Epithelial cell of prostate (primary cell): ENCODE measurements at regions not wholly inside any gene's neighbourhood (a gene's known extent, or its start where the extent isn't known, plus 50 kb on each side); places are given as distances from the start of the nearest gene placed in this dataset.
"Not testable (repeated sequence)": the region's sequence is repeated elsewhere in the genome, so short reads cannot be mapped to it uniquely, and the experiment has no call there.

ENCODE experiments used
- DNase-seq: peaks from one replicate; pipeline ENCODE4 v3.0.0-alpha.2; 2011; ENCODE audit warnings: low read depth, low spot score
- H3K27ac ChIP-seq: fragments of 450-650 bp; 2 replicates; pipeline ENCODE4 v1.5.1; 2017; ENCODE audit warnings: mild to moderate bottlenecking

- no peak for DNase-seq
- H3K27ac ChIP-seq = no peak overlapping the region
Measured at GRCh38 chr11:19420868-19421533, 180.3 kb upstream of the E2F8 start.

GRCh38 chr11:19419808-19420207 lies 179.1 kb upstream of the E2F8 start:
- H3K27ac ChIP-seq = peak overlapping the region; percentile 68
- DNase-seq = peak; percentile 50

- H3K27ac ChIP-seq = peak overlapping the region; percentile 68
- DNase-seq = no peak
Measured at GRCh38 chr11:19419021-19419750, 178.4 kb upstream of the E2F8 start.

DNA sequence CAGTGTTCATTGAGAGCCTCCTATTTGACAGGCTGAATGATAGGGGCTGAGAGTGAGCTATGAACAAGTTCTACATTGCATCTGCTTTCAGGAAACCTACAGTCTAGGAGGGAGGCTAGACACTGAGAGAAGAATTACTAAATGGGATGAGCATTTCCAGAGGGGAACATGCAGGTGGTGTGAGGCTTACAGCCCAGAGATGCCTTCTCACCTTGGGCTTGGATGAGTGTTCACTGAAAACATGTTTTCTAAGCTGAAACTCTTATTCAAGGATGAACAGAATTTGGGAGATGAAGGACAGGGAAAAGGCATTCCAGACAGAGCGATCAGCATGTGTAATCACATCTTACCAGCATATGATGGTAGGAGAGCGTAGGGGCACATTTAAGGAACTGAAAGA lies 177.5 kb upstream of the E2F8 start:
- DNase-seq = no peak
- no peak overlapping the region for H3K27ac ChIP-seq

- not testable (repeated sequence) for DNase-seq, H3K27ac ChIP-seq
Measured at GRCh38 chr11:19412070-19412469, 171.3 kb upstream of the E2F8 start.

DNA sequence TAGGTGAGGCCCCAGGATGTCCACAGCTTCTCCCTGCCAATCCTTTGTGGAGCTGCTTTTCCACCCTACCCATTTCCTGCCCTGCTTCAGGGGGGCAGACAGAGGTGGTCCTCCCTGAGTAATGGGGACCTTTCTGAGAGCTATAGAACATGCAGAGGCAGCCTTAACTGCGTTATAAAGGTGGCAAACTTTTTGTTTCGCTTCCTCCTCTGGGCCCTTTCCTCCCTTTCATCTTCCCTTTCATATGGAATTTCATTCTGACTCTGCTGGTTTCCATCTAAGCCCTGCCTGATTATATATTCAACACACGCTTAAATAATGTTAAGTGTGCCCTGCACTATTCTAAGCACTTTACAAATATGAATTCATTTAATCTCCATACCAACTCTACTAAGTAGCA lies 169.3 kb upstream of the E2F8 start:
- DNase-seq = no peak
- H3K27ac ChIP-seq = no peak overlapping the region

GRCh38 chr11:19409307-19409706 lies 168.6 kb upstream of the E2F8 start:
- DNase-seq = no peak

GRCh38 chr11:19407677-19408270 lies 167.0 kb upstream of the E2F8 start:
- no peak for DNase-seq
- no peak overlapping the region for H3K27ac ChIP-seq

More at GRCh38 chr11:19409307-19409706, 168.6 kb upstream of the E2F8 start:
- H3K27ac ChIP-seq = no peak overlapping the region

GRCh38 chr11:19405966-19406365 lies 165.2 kb upstream of the E2F8 start:
- no peak for DNase-seq
- no peak overlapping the region for H3K27ac ChIP-seq

- no peak for DNase-seq
- no peak overlapping the region for H3K27ac ChIP-seq
Measured at GRCh38 chr11:19404787-19405186, 164.0 kb upstream of the E2F8 start.

GRCh38 chr11:19403196-19403895 lies 162.6 kb upstream of the E2F8 start:
- H3K27ac ChIP-seq = no peak overlapping the region
- DNase-seq = no peak

- no peak overlapping the region for H3K27ac ChIP-seq
- DNase-seq = no peak
Measured at GRCh38 chr11:19400296-19400695, 159.6 kb upstream of the E2F8 start.

DNA sequence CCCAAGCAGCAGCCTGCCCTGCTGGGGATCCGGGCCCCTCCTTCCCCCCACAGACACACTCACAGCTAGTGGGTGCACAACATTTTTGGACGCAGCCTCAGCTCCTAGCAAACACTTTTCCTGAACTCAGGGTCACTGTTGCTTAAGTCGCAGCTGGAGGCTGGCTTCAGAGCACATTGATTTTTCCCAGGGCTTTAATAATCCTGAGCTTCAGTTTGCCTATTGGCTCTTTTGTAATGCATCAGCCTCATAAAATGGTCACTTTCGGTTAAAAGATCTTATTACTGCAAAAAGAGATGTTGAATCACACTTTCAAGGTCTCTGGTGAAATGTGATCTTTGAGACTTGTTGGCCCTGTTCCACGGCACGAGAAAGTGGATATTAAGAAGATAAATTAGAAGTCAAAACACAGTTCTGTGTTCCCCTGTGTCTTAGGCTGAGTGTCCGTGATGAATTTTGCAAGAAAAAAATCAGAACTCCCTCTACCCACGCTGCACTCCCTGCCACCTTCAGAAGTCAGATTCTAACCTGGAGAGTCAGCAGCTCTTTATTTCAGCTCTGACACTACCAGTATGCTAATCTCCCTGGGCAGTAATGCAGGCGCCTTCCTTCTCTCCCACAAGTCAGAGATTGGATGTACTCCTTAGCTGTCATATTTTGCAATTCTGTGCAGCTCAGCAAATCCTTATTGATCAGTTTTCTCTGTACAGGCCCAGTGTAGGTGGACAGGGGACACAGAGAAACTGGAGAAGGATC lies 158.2 kb upstream of the E2F8 start:
- no peak for DNase-seq
- H3K27ac ChIP-seq = no peak overlapping the region

DNA sequence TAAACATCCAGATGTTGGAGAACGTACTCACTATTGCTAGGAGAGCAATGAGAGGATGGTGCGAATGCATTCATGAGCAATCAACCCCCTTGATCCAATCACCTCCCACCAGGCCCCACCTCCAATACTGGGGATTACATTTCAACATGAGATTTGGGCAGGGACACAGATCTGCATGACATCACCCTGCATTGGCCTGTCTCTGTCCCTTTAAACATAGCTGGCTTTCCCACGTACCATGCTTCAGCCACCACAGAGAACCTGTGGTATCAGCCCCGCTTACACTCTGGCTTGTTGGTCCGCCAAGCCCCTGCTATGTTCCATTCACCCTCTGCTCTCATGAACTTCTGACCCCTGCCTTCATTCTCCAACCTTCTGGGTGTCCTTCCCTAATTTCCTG lies 157.5 kb upstream of the E2F8 start:
- no peak for DNase-seq
- no peak overlapping the region for H3K27ac ChIP-seq

DNA sequence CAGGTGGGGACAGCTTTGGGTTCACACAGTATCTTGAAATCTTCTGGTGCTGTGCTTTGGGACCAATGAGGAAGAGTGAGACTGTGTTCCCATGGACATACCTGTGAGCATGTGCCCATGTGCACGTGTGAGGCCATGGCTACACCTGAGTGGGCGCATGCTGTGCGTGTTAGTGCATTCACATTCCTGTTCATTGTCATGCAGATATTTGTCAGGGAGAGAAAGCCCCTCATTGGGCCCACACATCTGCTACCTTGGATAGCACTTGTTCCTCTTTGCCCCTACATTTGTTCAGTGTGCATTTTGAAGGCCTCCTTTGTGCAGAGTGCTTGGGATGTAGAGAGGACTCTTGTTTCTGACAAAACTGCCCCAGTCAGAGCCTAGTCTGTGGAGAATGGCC lies 154.3 kb upstream of the E2F8 start:
- H3K27ac ChIP-seq = no peak overlapping the region
- DNase-seq = no peak

DNA sequence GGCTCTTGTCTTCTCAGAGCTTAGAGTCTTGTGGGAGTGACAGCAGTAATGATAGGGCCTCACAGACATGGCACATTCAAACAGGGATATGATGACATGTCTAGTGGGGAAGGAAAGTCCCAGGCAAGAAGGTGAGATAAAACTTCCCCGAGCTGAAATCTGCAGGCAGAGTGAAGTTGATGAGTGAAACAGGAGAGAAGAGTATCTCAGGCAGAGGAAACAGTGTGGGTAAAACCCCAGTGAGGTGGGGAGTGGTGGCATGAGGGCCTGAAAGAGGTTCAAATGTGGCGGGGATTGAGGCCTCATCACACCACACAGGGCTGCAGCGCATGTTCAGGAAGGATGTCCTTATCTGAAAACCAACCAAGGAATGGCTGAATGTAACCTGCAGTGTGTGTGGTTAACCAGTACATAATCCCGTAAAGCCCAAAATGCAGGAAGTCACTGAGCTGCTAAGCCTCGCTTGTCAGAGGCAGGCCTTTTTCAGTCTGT lies 153.8 kb upstream of the E2F8 start:
- H3K27ac ChIP-seq = no peak overlapping the region
- no peak for DNase-seq

GRCh38 chr11:19393941-19394340 lies 153.2 kb upstream of the E2F8 start:
- DNase-seq = no peak
- H3K27ac ChIP-seq = no peak overlapping the region

DNA sequence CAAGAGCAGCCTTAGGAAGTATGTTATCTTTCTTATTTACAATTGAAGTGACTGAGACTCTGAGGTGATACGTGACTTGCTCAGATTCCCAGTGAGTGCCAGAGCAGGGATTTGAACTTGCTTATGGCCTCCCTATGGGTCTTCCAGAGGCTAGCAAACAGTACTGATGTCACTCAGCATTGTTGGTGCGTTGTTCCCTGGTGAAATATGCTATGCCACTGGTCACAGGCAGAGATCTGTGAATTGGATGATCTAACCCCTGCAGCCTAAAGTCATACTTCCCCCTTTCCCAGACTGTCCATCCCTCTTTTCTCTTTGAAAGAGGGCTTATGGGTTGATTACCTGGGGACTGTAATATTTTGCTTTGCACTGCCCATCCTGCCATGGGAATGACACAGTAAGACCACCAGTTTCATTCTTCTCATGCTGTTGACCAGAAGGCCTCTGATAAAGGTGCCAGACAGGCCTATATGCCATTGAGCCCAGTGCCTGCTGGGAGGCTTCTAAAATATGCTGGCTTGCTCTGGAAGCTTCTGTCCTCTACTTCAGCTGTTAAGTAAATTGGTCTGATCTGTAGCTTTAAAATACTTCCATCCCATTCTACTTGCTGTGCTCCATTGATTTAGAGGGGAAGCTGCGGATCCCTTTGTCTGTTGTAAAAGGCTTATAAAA lies 152.2 kb upstream of the E2F8 start:
- no peak overlapping the region for H3K27ac ChIP-seq
- no peak for DNase-seq

- no peak overlapping the region for H3K27ac ChIP-seq
- DNase-seq = no peak
Measured at GRCh38 chr11:19392321-19392720, 151.6 kb upstream of the E2F8 start.

DNA sequence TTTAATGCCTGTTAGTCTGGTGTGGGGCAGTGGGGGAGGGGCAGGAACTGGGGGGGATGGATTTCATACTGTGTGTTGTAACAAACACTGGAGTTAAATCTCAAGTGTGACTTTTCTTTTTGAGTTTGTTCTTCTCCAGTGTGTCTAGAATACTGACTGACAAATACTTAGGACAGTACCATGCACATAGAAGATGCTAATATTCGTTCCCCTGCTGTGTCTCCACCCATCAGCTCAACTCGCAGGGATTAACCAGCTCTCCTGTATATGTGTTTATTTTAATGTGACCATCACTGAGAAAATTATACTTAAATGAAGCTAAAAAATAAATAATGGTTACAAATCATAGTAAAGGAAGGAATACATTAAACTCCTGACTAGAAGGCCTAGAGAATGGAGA lies 150.9 kb upstream of the E2F8 start:
- DNase-seq = no peak
- H3K27ac ChIP-seq = no peak overlapping the region
